DND-41 (cell line): ENCODE measurements at regions not wholly inside any gene's neighbourhood (a gene's known extent, or its start where the extent isn't known, plus 50 kb on each side); places are given as distances from the start of the nearest gene placed in this dataset.

ENCODE experiments used
- ATAC-seq: fragments of 200-7000 bp; cut with Tn5 transposase; 3 replicates; pipeline ENCODE4 v1.9.1; 2021; ENCODE audit warnings: low read depth; ENCODE audit not compliant: insufficient read depth
- DNase-seq: peaks from one replicate; pipeline ENCODE4 v3.0.0-alpha.2; 2020
- H2AFZ ChIP-seq: 2 replicates; pipeline ENCODE4 v1.6.0; 2012; ENCODE audit warnings: low read depth, low read length
- H3K27ac ChIP-seq: 2 replicates; pipeline ENCODE4 v1.5.1; 2012; ENCODE audit warnings: low read length, inconsistent platforms
- H3K27me3 ChIP-seq: fragments of 200-600 bp; sonication (generic); 2 replicates; pipeline ENCODE4 v1.6.0; 2012; ENCODE audit warnings: low read length, mild to moderate bottlenecking, inconsistent platforms; ENCODE audit not compliant: insufficient read depth, poor library complexity
- H3K36me3 ChIP-seq: 2 replicates; pipeline ENCODE4 v1.5.1; 2012; ENCODE audit warnings: low read length, inconsistent platforms; ENCODE audit not compliant: insufficient read depth
- H3K4me1 ChIP-seq: 2 replicates; pipeline ENCODE4 v1.5.1; 2012; ENCODE audit warnings: mild to moderate bottlenecking, low read length; ENCODE audit not compliant: insufficient read depth
- H3K4me2 ChIP-seq: 2 replicates; pipeline ENCODE4 v1.6.0; 2012; ENCODE audit warnings: mild to moderate bottlenecking, moderate library complexity, low read length, inconsistent platforms; ENCODE audit not compliant: insufficient read depth
- H3K4me3 ChIP-seq, 2 experiments: fragments of 200-600 bp in 1 of 2; shearing (Covaris generic) in 1 of 2; 2 replicates each; pipeline ENCODE4 v1.5.1; 2012 to 2016; ENCODE audit warnings: inconsistent platforms in 2 of 2, low read length in 2 of 2, mild to moderate bottlenecking in 2 of 2, low read depth in 1 of 2, moderate library complexity in 1 of 2
- H3K79me2 ChIP-seq: 2 replicates; pipeline ENCODE4 v1.6.0; 2012; ENCODE audit warnings: low read length, inconsistent platforms; ENCODE audit not compliant: insufficient read depth
- H3K9ac ChIP-seq: 2 replicates; pipeline ENCODE4 v1.6.0; 2012; ENCODE audit warnings: low read depth, mild to moderate bottlenecking, inconsistent platforms, low read length, moderate library complexity
- H3K9me3 ChIP-seq: 2 replicates; pipeline ENCODE4 v1.5.1; 2012; ENCODE audit warnings: low read length, moderate library complexity, mild to moderate bottlenecking, inconsistent platforms; ENCODE audit not compliant: insufficient read depth, severe bottlenecking
- H4K20me1 ChIP-seq: 2 replicates; pipeline ENCODE4 v1.6.0; 2012; ENCODE audit warnings: low read length; ENCODE audit not compliant: insufficient read depth
- CTCF ChIP-seq: IDR thresholded peaks from 2 replicates; pipeline ENCODE4 v1.5.1; 2012; ENCODE audit warnings: borderline replicate concordance, low read length, moderate library complexity, mild to moderate bottlenecking; ENCODE audit not compliant: poor library complexity, severe bottlenecking; ENCODE audit errors: extremely low read depth
- EZH2 ChIP-seq: IDR thresholded peaks from 3 replicates; pipeline ENCODE4 v1.6.1; 2012; ENCODE audit warnings: borderline replicate concordance, low read depth, mild to moderate bottlenecking, moderate library complexity, low read length, inconsistent platforms; ENCODE audit not compliant: severe bottlenecking

GRCh38 chr3:87073496-87074145 lies 82.7 kb upstream of the VGLL3 start:
- ATAC-seq (no peak), DNase-seq (no peak)
- H3K79me2 ChIP-seq = no peaks in the 10 kb centered on the region
- H4K20me1 ChIP-seq = no peaks in the 10 kb centered on the region
- no peaks in the 10 kb centered on the region for H3K36me3 ChIP-seq
- TF ChIP-seq CTCF = no peak
- no peak for TF ChIP-seq EZH2
- H3K9ac ChIP-seq = no peak overlapping the region
- H3K4me2 ChIP-seq = no peak overlapping the region
- no peaks in the 10 kb centered on the region for H3K27me3 ChIP-seq
- H3K4me1 ChIP-seq = no peaks in the 10 kb centered on the region
- no peak overlapping the region for H3K27ac ChIP-seq
- no peak overlapping the region for H3K4me3 ChIP-seq
- no peaks in the 10 kb centered on the region for H3K9me3 ChIP-seq
- no peak overlapping the region for H2AFZ ChIP-seq

- Histone ChIP-seq H2AFZ (no peak overlapping the region), H3K4me3 (no peak overlapping the region), H3K4me1 (no peaks in the 10 kb centered on the region), H3K9me3 (no peaks in the 10 kb centered on the region), H3K27ac (no peak overlapping the region), H3K9ac (no peak overlapping the region), H3K27me3 (no peaks in the 10 kb centered on the region), H3K36me3 (no peaks in the 10 kb centered on the region), H3K4me2 (no peak overlapping the region), H4K20me1 (no peaks in the 10 kb centered on the region), H3K79me2 (no peaks in the 10 kb centered on the region)
- TF ChIP-seq CTCF (no peak), EZH2 (no peak)
- ATAC-seq (no peak), DNase-seq (no peak)
These were observed 81.5 kb upstream of the VGLL3 start for GRCh38 chr3:87072446-87072845.

GRCh38 chr3:87069971-87070370 lies 79.0 kb upstream of the VGLL3 start:
- Histone ChIP-seq H3K79me2 (no peaks in the 10 kb centered on the region), H2AFZ (no peak overlapping the region), H3K36me3 (no peaks in the 10 kb centered on the region), H3K4me2 (no peak overlapping the region), H3K4me3 (no peak overlapping the region), H3K9me3 (no peaks in the 10 kb centered on the region), H4K20me1 (no peaks in the 10 kb centered on the region), H3K4me1 (no peaks in the 10 kb centered on the region), H3K27ac (no peak overlapping the region), H3K27me3 (no peaks in the 10 kb centered on the region), H3K9ac (no peak overlapping the region)
- ATAC-seq (no peak), DNase-seq (no peak)
- TF ChIP-seq EZH2 = no peak
- TF ChIP-seq CTCF = no peak
